Retinal pigment epithelial cell (primary cell): ENCODE measurements at regions not wholly inside any gene's neighbourhood (a gene's known extent, or its start where the extent isn't known, plus 50 kb on each side); places are given as distances from the start of the nearest gene placed in this dataset.

Experiments used
- DNase-seq: peaks from one replicate; pipeline ENCODE4 v3.0.0-alpha.2; 2010; ENCODE audit warnings: low read depth
- H3K4me3 ChIP-seq: 2 replicates; pipeline ENCODE4 v1.5.1; 2011; ENCODE audit warnings: mild to moderate bottlenecking, low read length, control low read depth, moderate library complexity
- TF ChIP-seq, protein P1 (sequence below): conservative IDR thresholded peaks from 2 replicates; pipeline ENCODE4 v1.5.1; 2011; ENCODE audit warnings: low read depth, low read length, control low read depth, inconsistent platforms

DNA sequence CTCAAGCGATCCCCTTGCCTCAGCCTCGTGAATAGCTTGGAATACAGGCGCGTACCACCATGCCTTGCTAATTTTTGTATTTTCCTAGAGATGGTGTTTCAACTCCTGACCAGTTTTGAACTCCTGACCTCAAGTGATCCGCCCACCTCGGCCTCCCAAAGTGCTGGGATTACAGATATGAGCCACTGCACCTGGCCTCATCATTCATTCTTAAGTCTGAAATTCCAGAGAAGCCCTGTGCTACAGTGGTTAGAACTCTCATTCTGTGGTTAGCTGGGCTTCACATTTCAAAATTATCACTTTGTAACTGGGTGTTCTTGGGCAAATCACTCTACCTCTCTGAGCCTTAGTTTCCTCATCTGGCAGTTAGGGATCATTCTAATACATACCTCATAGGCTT lies 86.1 kb upstream of the POU3F1 start:
- TF ChIP-seq, protein P1, sequence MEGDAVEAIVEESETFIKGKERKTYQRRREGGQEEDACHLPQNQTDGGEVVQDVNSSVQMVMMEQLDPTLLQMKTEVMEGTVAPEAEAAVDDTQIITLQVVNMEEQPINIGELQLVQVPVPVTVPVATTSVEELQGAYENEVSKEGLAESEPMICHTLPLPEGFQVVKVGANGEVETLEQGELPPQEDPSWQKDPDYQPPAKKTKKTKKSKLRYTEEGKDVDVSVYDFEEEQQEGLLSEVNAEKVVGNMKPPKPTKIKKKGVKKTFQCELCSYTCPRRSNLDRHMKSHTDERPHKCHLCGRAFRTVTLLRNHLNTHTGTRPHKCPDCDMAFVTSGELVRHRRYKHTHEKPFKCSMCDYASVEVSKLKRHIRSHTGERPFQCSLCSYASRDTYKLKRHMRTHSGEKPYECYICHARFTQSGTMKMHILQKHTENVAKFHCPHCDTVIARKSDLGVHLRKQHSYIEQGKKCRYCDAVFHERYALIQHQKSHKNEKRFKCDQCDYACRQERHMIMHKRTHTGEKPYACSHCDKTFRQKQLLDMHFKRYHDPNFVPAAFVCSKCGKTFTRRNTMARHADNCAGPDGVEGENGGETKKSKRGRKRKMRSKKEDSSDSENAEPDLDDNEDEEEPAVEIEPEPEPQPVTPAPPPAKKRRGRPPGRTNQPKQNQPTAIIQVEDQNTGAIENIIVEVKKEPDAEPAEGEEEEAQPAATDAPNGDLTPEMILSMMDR: no peak
- H3K4me3 ChIP-seq: no peak overlapping the region
- DNase-seq: no peak

DNA sequence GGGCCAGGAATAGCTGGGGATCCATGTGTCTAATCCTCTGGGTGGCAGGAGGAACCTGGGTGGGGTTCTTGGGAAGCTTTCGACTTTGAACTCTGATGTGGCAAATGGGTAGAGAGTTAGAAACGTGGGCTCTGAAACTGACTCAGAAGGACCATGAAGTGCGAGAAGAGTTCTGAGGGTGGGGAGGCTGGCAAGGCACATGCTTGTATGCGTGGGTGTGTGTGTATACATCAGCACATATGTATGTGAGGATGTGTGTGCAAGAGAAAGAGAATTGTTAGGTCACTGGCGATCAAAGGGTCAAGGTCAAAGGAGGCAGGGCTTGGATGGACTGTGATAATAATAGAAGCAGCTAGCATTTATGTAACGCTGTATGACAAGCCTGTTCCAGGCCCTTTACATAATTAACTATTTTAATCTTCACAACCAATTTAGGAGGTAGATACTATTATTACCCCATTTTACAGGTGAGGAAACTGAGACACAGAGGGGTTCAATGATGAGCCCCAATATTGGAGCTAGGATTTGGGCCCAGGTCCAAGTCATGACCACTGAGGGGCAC lies 84.5 kb upstream of the POU3F1 start:
- DNase-seq: no peak
- H3K4me3 ChIP-seq: no peak overlapping the region
- TF ChIP-seq, protein P1: no peak

DNA sequence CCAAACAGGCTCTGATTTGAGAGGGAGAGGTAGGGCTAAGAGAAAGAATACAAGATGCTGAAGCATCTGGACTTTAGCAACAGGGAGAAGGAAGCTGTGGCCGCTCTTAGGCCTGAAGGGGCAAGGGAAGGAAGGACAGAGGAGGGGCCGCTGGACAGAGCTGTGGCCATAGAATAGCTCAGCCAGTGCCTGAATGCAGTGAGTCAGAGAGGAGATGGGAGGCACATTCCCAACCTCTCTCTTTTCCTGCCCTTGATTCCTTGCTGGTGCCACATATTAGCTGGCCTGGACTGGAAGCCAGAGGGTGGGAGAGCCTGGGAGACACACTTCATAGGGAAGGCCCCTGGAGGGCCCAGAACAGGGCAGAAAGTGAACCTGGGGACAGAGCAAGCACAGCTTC lies 83.4 kb upstream of the POU3F1 start:
- H3K4me3 ChIP-seq: no peak overlapping the region
- TF ChIP-seq, protein P1: no peak
- no peak for DNase-seq

DNA sequence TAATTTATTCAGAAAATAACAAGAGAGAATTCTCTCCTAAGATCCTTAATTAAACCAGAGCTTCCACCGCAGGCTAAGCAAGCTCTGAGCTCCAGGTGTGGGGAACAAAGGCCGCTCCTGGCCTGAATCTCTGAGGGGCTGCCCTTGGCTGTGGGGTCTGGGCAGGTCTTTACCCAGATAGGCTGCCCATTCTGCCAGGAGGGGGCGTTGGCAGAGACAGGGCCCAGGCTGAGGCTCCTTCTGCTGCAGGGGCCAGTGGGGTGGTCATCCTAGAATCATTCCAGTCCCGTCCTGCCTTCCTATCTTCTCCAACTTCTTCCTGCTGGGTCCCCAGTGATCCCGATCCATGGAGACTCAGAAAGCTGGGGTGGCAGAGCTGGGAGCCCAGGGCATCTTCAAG lies 82.9 kb upstream of the POU3F1 start:
- no peak overlapping the region for H3K4me3 ChIP-seq
- TF ChIP-seq, protein P1: peak; percentile 33
- DNase-seq: no peak

DNA sequence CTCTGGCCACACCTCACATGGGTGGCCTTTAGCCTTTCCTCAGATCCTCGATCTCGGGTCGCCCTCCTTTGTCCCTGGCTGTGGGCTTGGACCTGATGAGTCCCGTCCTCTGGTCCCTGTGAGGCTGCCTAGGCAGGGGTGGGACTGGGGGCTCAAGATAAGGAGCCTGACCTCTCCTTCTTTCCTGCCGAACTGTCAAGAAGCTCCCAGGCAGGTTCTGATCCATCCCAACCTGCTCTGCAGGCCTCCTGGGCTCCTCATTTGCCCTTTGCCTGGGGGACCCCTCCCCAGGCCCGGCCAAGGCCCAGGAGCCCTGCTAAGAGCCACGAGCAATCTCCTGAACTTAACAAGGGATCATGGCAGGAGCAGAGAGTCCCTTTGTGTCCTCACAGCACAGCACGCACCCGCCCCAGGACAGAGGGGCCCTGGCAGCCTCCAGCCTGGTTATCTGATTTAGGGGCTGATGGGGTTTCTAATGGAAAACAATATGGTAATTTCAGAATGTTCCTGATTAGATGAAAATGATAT lies 82.4 kb upstream of the POU3F1 start:
- no peak for DNase-seq
- H3K4me3 ChIP-seq: no peak overlapping the region
- TF ChIP-seq, protein P1: no peak

DNA sequence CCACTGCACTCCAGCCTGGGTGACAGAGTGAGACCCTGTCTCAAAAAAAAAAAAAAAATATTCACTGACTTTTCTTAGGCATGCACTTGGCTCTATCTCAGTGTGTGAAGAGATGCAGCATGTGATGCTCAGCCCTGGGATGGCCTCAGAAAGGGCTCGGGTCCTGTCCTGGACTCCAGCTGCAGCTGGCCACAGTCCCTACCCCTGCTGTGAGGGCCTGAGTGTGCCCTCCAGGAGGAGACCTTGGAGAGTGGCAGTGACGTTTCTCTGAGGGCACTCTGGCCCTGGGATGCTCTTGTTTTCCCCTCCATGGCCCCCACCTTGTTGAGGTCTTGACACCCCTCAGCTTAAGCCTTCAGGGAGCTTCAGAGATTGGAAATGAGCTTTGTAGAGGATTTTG lies 81.9 kb upstream of the POU3F1 start:
- TF ChIP-seq, protein P1: no peak
- no peak for DNase-seq
- no peak overlapping the region for H3K4me3 ChIP-seq

DNA sequence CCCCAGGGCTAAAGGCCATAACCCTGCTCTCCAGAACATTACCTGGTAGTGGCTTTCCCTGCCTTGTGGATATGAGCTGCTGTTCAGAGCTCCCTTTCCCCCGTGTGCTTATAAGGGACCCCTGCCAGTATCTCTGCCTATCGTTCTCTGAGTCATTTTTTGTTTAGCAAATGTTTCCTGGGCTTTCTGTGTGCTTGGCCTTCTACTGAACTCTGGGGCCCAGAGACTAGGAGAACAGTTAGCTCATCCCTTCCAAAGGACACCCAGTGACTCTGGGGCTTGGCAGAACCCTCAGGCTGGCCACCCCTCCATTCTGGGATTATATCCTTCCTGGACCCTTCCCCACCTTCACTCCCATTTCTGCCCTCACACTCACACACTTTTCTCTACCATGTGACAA lies 80.8 kb upstream of the POU3F1 start:
- DNase-seq: no peak
- no peak overlapping the region for H3K4me3 ChIP-seq
- TF ChIP-seq, protein P1: no peak
